Vagina (tissue), 2 donors: ENCODE measurements at regions not wholly inside any gene's neighbourhood (a gene's known extent, or its start where the extent isn't known, plus 50 kb on each side); places are given as distances from the start of the nearest gene placed in this dataset.

Experiments used
- POLR2A ChIP-seq, 2 donors: fragments of 450-650 bp; IDR thresholded peaks; one replicate each; pipeline ENCODE4 v1.6.1; 2017; ENCODE audit warnings: antibody characterized with exemption in 2 of 2, mild to moderate bottlenecking in 2 of 2, moderate library complexity in 2 of 2
- TF ChIP-seq, protein P1 (sequence below), 3 experiments: fragments of 450-650 bp in 2 of 3; fragments of 200-600 bp in 1 of 3; sonication (generic) in 1 of 3; IDR thresholded peaks; one replicate each; pipeline ENCODE4 v1.5.1; 2017 to 2019; ENCODE audit warnings: antibody characterized with exemption in 3 of 3, mild to moderate bottlenecking in 2 of 3, moderate library complexity in 2 of 3

DNA sequence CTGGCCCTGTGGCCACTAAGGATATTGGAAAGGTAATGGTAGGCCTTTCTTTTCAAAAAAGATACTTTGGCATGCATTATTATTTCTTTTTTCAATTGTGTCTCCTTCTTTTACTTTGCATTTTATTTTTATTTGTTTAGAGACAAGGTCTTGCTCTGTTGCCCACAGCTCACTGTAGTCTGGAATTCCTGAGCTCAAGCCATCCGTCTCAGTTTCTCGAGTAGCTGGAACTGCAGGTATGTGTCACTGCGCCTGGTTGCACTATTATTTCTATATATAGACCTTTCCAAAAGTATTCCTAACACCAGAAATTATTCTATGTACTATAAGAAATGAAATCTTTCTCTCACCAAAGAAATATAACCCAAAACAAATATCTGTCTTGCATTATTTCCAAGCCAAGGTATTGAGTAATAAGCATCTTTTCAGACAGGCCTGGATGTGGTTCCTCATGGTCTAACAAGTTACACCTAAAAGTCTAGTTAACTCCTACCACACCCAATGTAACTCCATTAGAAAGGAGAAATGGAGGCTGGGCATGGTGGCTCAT lies 500.8 kb upstream of the ANKRD30A start:
- TF ChIP-seq, protein P1, sequence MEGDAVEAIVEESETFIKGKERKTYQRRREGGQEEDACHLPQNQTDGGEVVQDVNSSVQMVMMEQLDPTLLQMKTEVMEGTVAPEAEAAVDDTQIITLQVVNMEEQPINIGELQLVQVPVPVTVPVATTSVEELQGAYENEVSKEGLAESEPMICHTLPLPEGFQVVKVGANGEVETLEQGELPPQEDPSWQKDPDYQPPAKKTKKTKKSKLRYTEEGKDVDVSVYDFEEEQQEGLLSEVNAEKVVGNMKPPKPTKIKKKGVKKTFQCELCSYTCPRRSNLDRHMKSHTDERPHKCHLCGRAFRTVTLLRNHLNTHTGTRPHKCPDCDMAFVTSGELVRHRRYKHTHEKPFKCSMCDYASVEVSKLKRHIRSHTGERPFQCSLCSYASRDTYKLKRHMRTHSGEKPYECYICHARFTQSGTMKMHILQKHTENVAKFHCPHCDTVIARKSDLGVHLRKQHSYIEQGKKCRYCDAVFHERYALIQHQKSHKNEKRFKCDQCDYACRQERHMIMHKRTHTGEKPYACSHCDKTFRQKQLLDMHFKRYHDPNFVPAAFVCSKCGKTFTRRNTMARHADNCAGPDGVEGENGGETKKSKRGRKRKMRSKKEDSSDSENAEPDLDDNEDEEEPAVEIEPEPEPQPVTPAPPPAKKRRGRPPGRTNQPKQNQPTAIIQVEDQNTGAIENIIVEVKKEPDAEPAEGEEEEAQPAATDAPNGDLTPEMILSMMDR (IDR thresholded peaks at IDR 0.05) = no peak
- TF ChIP-seq POLR2A (IDR thresholded peaks at IDR 0.05) = no peak
